HCT116 (cell line): ENCODE measurements at regions not wholly inside any gene's neighbourhood (a gene's known extent, or its start where the extent isn't known, plus 50 kb on each side); places are given as distances from the start of the nearest gene placed in this dataset.

Experiments
- ATF3 ChIP-seq: IDR thresholded peaks from 2 replicates; pipeline ENCODE4 v1.6.1; 2012
- CTCF ChIP-seq, 3 experiments: fragments of 200-600 bp in 1 of 3; sonication (generic) in 1 of 3; IDR thresholded peaks in 2 of 3; conservative IDR thresholded peaks in 1 of 3; 2 replicates each; pipeline ENCODE4 v1.5.1; 2012 to 2017; ENCODE audit warnings: low read depth in 2 of 3, low read length in 2 of 3, antibody characterized with exemption in 1 of 3, borderline replicate concordance in 1 of 3, control low read depth in 1 of 3, mild to moderate bottlenecking in 1 of 3, mixed read lengths in 1 of 3, mixed run types in 1 of 3, moderate library complexity in 1 of 3; ENCODE audit not compliant: insufficient read depth in 1 of 3
- EGR1 ChIP-seq: IDR thresholded peaks from 2 replicates; pipeline ENCODE4 v1.6.1; 2012; ENCODE audit warnings: low read depth
- EZH2 ChIP-seq: fragments of 200-600 bp; sonication (generic); IDR thresholded peaks from 2 replicates; pipeline ENCODE4 v1.6.1; 2017; ENCODE audit warnings: antibody characterized with exemption, mixed run types
- EZH2phosphoT487 ChIP-seq: fragments of 200-600 bp; IDR thresholded peaks from 2 replicates; pipeline ENCODE4 v1.6.1; 2018; ENCODE audit warnings: antibody characterized with exemption, borderline replicate concordance
- JUND ChIP-seq: IDR thresholded peaks from 2 replicates; pipeline ENCODE4 v1.6.1; 2012
- POLR2A ChIP-seq: IDR thresholded peaks from 2 replicates; pipeline ENCODE4 v1.7.0; 2011; ENCODE audit warnings: borderline replicate concordance; ENCODE audit not compliant: insufficient read depth, insufficient read length; ENCODE audit errors: extremely low read depth
- POLR2AphosphoS5 ChIP-seq: IDR thresholded peaks from 2 replicates; pipeline ENCODE4 v1.6.1; 2011; ENCODE audit warnings: mild to moderate bottlenecking, low read depth, low read length, moderate library complexity
- RAD21 ChIP-seq: IDR thresholded peaks from 2 replicates; pipeline ENCODE4 v1.6.1; 2012; ENCODE audit warnings: low read depth, mild to moderate bottlenecking
- REST ChIP-seq: IDR thresholded peaks from 2 replicates; pipeline ENCODE4 v1.6.1; 2012; ENCODE audit warnings: low read depth
- ZNF274 ChIP-seq: fragments of 200-500 bp; sonication (Bioruptor generic); IDR thresholded peaks from 2 replicates; pipeline ENCODE4 v1.6.1; 2014; ENCODE audit warnings: mild to moderate bottlenecking, low read depth, low read length, inconsistent platforms

- TF ChIP-seq EZH2 (no peak), REST (no peak), CTCF (IDR thresholded peaks at IDR 0.05 in 2 of 3, conservative IDR thresholded peaks at IDR 0.05 in 1 of 3; ENCODE audit: borderline replicate concordance in 1 of 3, insufficient read depth in 1 of 3, low read depth in 2 of 3, low read length in 2 of 3) (no peak), RAD21 (no peak), EZH2phosphoT487 (no peak), POLR2A (no peak), POLR2AphosphoS5 (no peak), ZNF274 (no peak), EGR1 (no peak), ATF3 (no peak), JUND (no peak)
Measured at GRCh38 chr18:38948436-38948835, 1382.8 kb upstream of the CELF4 start.
